DND-41 (cell line): ENCODE measurements at regions not wholly inside any gene's neighbourhood (a gene's known extent, or its start where the extent isn't known, plus 50 kb on each side); places are given as distances from the start of the nearest gene placed in this dataset.

Source experiments
- ATAC-seq: fragments of 200-7000 bp; cut with Tn5 transposase; 3 replicates; pipeline ENCODE4 v1.9.1; 2021; ENCODE audit warnings: low read depth; ENCODE audit not compliant: insufficient read depth
- DNase-seq: peaks from one replicate; pipeline ENCODE4 v3.0.0-alpha.2; 2020
- H2AFZ ChIP-seq: 2 replicates; pipeline ENCODE4 v1.6.0; 2012; ENCODE audit warnings: low read depth, low read length
- H3K27ac ChIP-seq: 2 replicates; pipeline ENCODE4 v1.5.1; 2012; ENCODE audit warnings: low read length, inconsistent platforms
- H3K27me3 ChIP-seq: fragments of 200-600 bp; sonication (generic); 2 replicates; pipeline ENCODE4 v1.6.0; 2012; ENCODE audit warnings: low read length, mild to moderate bottlenecking, inconsistent platforms; ENCODE audit not compliant: insufficient read depth, poor library complexity
- H3K36me3 ChIP-seq: 2 replicates; pipeline ENCODE4 v1.5.1; 2012; ENCODE audit warnings: low read length, inconsistent platforms; ENCODE audit not compliant: insufficient read depth
- H3K4me1 ChIP-seq: 2 replicates; pipeline ENCODE4 v1.5.1; 2012; ENCODE audit warnings: mild to moderate bottlenecking, low read length; ENCODE audit not compliant: insufficient read depth
- H3K4me2 ChIP-seq: 2 replicates; pipeline ENCODE4 v1.6.0; 2012; ENCODE audit warnings: mild to moderate bottlenecking, moderate library complexity, low read length, inconsistent platforms; ENCODE audit not compliant: insufficient read depth
- H3K4me3 ChIP-seq, 2 experiments: fragments of 200-600 bp in 1 of 2; shearing (Covaris generic) in 1 of 2; 2 replicates each; pipeline ENCODE4 v1.5.1; 2012 to 2016; ENCODE audit warnings: inconsistent platforms in 2 of 2, low read length in 2 of 2, mild to moderate bottlenecking in 2 of 2, low read depth in 1 of 2, moderate library complexity in 1 of 2
- H3K79me2 ChIP-seq: 2 replicates; pipeline ENCODE4 v1.6.0; 2012; ENCODE audit warnings: low read length, inconsistent platforms; ENCODE audit not compliant: insufficient read depth
- H3K9ac ChIP-seq: 2 replicates; pipeline ENCODE4 v1.6.0; 2012; ENCODE audit warnings: low read depth, mild to moderate bottlenecking, inconsistent platforms, low read length, moderate library complexity
- H3K9me3 ChIP-seq: 2 replicates; pipeline ENCODE4 v1.5.1; 2012; ENCODE audit warnings: low read length, moderate library complexity, mild to moderate bottlenecking, inconsistent platforms; ENCODE audit not compliant: insufficient read depth, severe bottlenecking
- H4K20me1 ChIP-seq: 2 replicates; pipeline ENCODE4 v1.6.0; 2012; ENCODE audit warnings: low read length; ENCODE audit not compliant: insufficient read depth
- CTCF ChIP-seq: IDR thresholded peaks from 2 replicates; pipeline ENCODE4 v1.5.1; 2012; ENCODE audit warnings: borderline replicate concordance, low read length, moderate library complexity, mild to moderate bottlenecking; ENCODE audit not compliant: poor library complexity, severe bottlenecking; ENCODE audit errors: extremely low read depth
- EZH2 ChIP-seq: IDR thresholded peaks from 3 replicates; pipeline ENCODE4 v1.6.1; 2012; ENCODE audit warnings: borderline replicate concordance, low read depth, mild to moderate bottlenecking, moderate library complexity, low read length, inconsistent platforms; ENCODE audit not compliant: severe bottlenecking

- Histone ChIP-seq H3K27me3 (no peaks in the 10 kb centered on the region), H3K9ac (no peak overlapping the region), H3K9me3 (no peaks in the 10 kb centered on the region), H3K4me3 (no peak overlapping the region), H3K4me1 (no peaks in the 10 kb centered on the region), H3K27ac (no peak overlapping the region), H3K79me2 (no peaks in the 10 kb centered on the region), H4K20me1 (no peaks in the 10 kb centered on the region), H3K36me3 (no peaks in the 10 kb centered on the region), H2AFZ (no peak overlapping the region), H3K4me2 (no peak overlapping the region)
- ATAC-seq (no peak), DNase-seq (no peak)
- TF ChIP-seq EZH2 (no peak), CTCF (peak; percentile 44)
Observed at GRCh38 chr3:81218023-81218422, 543.4 kb downstream of the GBE1 start.

- TF ChIP-seq EZH2, result no peak
- no peak for TF ChIP-seq CTCF
- Histone ChIP-seq H2AFZ (no peak overlapping the region), H3K4me2 (no peak overlapping the region), H3K9me3 (no peaks in the 10 kb centered on the region), H3K4me1 (no peaks in the 10 kb centered on the region), H3K27me3 (no peaks in the 10 kb centered on the region), H4K20me1 (no peaks in the 10 kb centered on the region), H3K27ac (no peak overlapping the region), H3K4me3 (no peak overlapping the region), H3K9ac (no peak overlapping the region), H3K36me3 (no peaks in the 10 kb centered on the region), H3K79me2 (no peaks in the 10 kb centered on the region)
- ATAC-seq, result no peak
- no peak for DNase-seq
Observed at GRCh38 chr3:81217101-81217500, 544.3 kb downstream of the GBE1 start.

GRCh38 chr3:81216192-81216591 lies 545.3 kb downstream of the GBE1 start:
- ATAC-seq (no peak), DNase-seq (no peak)
- H3K4me1 ChIP-seq, result no peaks in the 10 kb centered on the region
- no peaks in the 10 kb centered on the region for H3K27me3 ChIP-seq
- no peak overlapping the region for H3K27ac ChIP-seq
- H4K20me1 ChIP-seq, result no peaks in the 10 kb centered on the region
- H3K9me3 ChIP-seq, result no peaks in the 10 kb centered on the region
- H3K4me3 ChIP-seq, result no peak overlapping the region
- H2AFZ ChIP-seq, result no peak overlapping the region
- H3K79me2 ChIP-seq, result no peaks in the 10 kb centered on the region
- TF ChIP-seq CTCF (no peak), EZH2 (no peak)
- no peak overlapping the region for H3K4me2 ChIP-seq
- no peaks in the 10 kb centered on the region for H3K36me3 ChIP-seq
- H3K9ac ChIP-seq, result no peak overlapping the region

- TF ChIP-seq CTCF, result no peak
- TF ChIP-seq EZH2, result no peak
- no peaks in the 10 kb centered on the region for H3K79me2 ChIP-seq
- no peaks in the 10 kb centered on the region for H3K9me3 ChIP-seq
- DNase-seq, result no peak
- no peaks in the 10 kb centered on the region for H3K4me1 ChIP-seq
- H3K4me2 ChIP-seq, result no peak overlapping the region
- ATAC-seq, result no peak
- H4K20me1 ChIP-seq, result no peaks in the 10 kb centered on the region
- no peaks in the 10 kb centered on the region for H3K36me3 ChIP-seq
- H3K27ac ChIP-seq, result no peak overlapping the region
- no peak overlapping the region for H3K9ac ChIP-seq
- H2AFZ ChIP-seq, result no peak overlapping the region
- H3K4me3 ChIP-seq, result no peak overlapping the region
- H3K27me3 ChIP-seq, result no peaks in the 10 kb centered on the region
Observed at GRCh38 chr3:81214631-81215030, 546.8 kb downstream of the GBE1 start.
